ENCODE measurements at regions not wholly inside any gene's neighbourhood (a gene's known extent, or its start where the extent isn't known, plus 50 kb on each side); places are given as distances from the start of the nearest gene placed in this dataset.

DNA sequence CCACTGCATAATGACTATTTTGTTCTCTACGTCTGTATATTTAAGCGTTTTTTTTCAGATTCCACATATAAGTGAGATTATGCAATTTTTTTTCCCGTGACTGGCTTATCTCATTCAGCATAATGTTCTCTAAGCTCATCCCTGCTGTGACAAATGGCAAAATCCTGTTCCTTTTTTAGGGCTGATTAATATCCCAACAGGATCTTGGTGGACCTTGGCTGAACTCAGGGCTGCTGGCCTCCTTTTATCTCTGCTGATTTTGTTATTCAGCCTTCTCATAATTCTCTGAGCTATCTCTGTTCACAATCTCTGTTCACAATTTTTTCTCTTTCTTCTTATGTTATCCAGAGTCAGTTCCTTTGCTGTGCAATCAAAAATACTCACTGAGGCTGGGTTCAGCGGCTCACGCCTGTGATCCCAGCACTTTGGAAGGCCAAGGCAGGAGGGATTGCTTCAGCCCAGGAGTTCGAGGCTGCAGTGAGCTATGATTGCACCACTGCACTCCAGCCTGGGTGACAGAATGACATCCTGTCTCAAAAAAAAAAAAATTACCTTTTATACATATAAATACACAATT, 1035.9 kb upstream of the AUTS2 start:
- peaks cover 11 to 16% of the 10 kb centered on the region in 2 donors for H3K9me3 Mint-ChIP-seq
- H3K27ac Mint-ChIP-seq, result no peak overlapping the region
- no peaks in the 10 kb centered on the region for H3K36me3 Mint-ChIP-seq (ENCODE audit: insufficient read depth in 2 of 2)
- H3K27me3 Mint-ChIP-seq (ENCODE audit: low read depth), result no peaks in the 10 kb centered on the region
- no peaks in the 10 kb centered on the region for H3K4me1 Mint-ChIP-seq (ENCODE audit: low read depth)
- no peak for DNase-seq
- no peak overlapping the region for H3K4me3 Mint-ChIP-seq
- no peak for ATAC-seq (replicated peaks in 1 of 2)

DNA sequence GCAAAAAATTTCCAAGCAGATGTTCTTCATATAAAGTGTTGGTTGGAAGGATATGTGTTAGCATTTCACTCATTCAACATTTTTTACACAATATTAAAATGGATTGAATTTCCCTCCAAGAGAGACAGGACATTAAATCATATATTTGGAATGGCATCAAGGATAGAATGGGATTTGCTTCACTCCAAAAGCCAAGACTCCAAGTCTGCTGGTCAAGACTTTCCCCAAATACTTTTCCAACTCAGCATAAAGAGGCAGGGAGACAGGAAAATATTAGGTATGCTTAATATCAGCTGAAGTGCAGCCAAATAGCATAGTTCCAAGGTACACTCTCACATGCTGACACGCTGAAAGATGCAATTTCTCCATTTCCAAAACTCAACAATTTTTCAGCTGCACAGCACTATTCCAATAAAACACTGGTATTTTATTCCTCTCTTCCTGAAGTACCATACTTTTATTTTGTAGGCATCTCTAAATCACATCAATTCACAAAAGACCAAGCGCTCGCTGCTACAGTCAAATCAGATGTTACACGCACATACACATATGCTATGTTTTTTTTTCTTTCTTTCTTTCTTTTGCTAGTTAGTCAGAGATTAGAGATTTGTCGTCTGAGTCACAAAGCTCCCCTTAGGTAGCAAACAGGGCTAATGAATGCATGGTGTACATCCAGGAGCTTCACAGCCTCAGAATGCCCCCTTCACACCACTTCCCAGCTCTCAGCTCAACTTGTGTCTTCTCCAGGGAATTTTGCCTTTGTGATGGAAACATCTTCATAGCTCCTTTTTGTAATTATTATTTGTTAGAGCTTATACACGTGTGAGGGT, 1033.8 kb upstream of the AUTS2 start:
- peaks cover 12 to 13% of the 10 kb centered on the region in 2 donors for H3K9me3 Mint-ChIP-seq
- no peaks in the 10 kb centered on the region for H3K36me3 Mint-ChIP-seq (ENCODE audit: insufficient read depth in 2 of 2)
- no peaks in the 10 kb centered on the region for H3K27me3 Mint-ChIP-seq (ENCODE audit: low read depth)
- no peak overlapping the region for H3K27ac Mint-ChIP-seq
- H3K4me3 Mint-ChIP-seq, result no peak overlapping the region
- ATAC-seq (replicated peaks in 1 of 2) (no peak), DNase-seq (no peak)
- H3K4me1 Mint-ChIP-seq (ENCODE audit: low read depth), result no peaks in the 10 kb centered on the region

DNA sequence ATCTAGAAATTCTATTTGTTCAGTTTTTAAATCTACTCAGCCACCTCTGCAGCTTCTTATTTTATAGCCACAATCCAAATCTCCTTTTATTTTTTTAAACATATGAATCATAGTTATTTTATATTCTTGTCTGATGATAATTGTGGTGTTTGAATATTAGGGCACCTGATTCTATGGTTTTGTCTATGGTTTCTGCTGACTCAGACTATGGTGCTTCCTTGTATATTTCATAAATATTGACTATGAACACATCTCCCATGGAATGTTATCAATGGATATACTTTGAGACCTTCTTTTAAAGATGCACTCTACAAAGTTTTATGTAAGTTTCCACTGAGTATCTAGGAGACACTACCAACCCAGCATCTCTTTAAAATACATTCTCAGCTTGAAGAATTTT, 1027.0 kb upstream of the AUTS2 start:
- H3K27me3 Mint-ChIP-seq (ENCODE audit: low read depth), result no peaks in the 10 kb centered on the region
- DNase-seq, result no peak
- no peaks in the 10 kb centered on the region for H3K4me1 Mint-ChIP-seq (ENCODE audit: low read depth)
- ATAC-seq (replicated peaks in 1 of 2), result no peak
- H3K4me3 Mint-ChIP-seq, result no peak overlapping the region
- peaks cover 5% of the 10 kb centered on the region in 2 donors for H3K9me3 Mint-ChIP-seq
- H3K27ac Mint-ChIP-seq, result no peak overlapping the region
- no peaks in the 10 kb centered on the region for H3K36me3 Mint-ChIP-seq (ENCODE audit: insufficient read depth in 2 of 2)

DNA sequence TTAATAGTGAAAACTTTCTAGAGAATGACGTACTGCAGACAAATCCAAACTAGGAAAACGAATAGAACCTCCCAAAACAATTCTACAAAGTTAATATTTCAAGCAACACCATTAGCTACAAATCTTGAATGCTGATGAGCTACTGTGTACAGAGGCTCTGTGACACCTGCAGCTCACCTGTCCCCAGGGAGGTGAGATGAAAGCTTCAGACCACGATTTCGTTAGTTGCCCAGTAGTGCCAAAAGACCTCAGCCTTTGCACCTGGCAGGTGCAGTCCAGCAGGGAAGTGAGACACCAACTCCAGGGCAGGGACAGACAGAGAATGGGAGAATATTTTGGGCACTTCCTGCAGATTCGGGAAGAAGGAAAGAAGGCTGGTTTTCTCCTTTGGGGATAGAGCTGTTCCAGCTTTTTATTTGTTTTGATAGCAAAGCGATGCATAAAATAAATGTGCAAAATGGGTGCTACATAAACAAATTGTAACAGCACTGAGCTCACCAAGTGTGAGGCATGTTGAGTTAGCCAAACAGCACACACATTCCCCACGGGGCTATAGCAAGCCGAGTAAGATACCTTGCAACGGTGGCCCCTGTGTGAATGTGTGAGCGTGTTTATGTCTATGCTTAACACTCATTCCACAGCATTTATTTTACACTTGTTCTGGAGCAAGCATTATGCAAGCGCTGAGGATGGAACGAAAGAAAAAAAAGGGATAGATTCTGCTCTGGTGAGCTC, 1024.8 kb upstream of the AUTS2 start:
- Mint-ChIP-seq H3K27ac (no peak overlapping the region), H3K36me3 (ENCODE audit: insufficient read depth in 2 of 2) (no peaks in the 10 kb centered on the region), H3K27me3 (ENCODE audit: low read depth) (no peaks in the 10 kb centered on the region), H3K9me3 (peaks cover 6 to 8% of the 10 kb centered on the region in 2 donors), H3K4me1 (ENCODE audit: low read depth) (no peaks in the 10 kb centered on the region), H3K4me3 (no peak overlapping the region)
- no peak for DNase-seq
- ATAC-seq (replicated peaks in 1 of 2), result no peak

DNA sequence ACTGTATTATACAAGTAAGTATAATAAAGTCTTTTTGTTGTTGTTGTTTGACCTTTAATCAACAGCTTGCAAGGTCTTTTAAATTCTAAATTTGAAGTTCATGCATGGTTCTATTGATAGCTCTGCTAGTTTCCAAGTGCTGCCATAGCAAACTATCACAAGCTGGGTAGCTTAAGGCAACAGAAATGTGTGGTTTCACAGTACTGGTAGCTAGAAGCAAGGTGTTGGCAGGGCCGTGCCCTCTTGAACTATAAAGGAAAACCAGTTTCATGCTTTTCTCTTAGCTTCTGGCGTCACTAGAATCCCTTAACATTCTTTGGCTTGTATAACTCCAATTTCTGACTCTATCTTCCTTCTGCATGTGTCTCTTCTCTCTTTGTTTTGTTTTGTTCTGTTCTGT, 1021.9 kb upstream of the AUTS2 start:
- Mint-ChIP-seq H3K27me3 (ENCODE audit: low read depth) (no peaks in the 10 kb centered on the region), H3K27ac (no peak overlapping the region), H3K36me3 (ENCODE audit: insufficient read depth in 2 of 2) (peaks cover 1 to 3% of the 10 kb centered on the region in 2 donors), H3K4me3 (no peak overlapping the region), H3K4me1 (ENCODE audit: low read depth) (no peaks in the 10 kb centered on the region), H3K9me3 (peaks cover 10 to 11% of the 10 kb centered on the region in 2 donors)
- no peak for ATAC-seq (replicated peaks in 1 of 2)
- no peak for DNase-seq

DNA sequence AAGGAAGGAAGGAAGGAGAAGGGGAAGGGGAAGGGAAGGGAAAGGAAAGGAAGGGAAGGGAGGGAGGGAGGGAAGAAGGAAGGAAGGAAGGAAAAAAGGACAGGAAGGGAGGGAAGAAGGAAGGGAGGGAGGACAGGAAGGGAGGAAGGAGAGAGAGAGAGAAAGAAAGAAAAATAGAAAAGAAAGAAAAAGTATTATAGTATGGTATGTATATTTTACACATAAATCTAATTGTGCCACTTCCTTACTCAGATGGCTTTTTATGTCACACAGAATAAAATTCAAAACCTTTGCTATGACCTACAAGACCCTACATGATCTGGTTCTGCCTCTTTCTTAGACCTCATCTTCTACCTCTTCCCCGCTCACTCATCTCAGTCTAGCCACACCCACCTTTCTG, 1016.9 kb upstream of the AUTS2 start:
- H3K27me3 Mint-ChIP-seq (ENCODE audit: low read depth), result no peaks in the 10 kb centered on the region
- peaks cover 4% of the 10 kb centered on the region in 2 donors for H3K36me3 Mint-ChIP-seq (ENCODE audit: insufficient read depth in 2 of 2)
- H3K27ac Mint-ChIP-seq, result no peak overlapping the region
- H3K4me3 Mint-ChIP-seq, result no peak overlapping the region
- ATAC-seq (replicated peaks in 1 of 2) (no peak), DNase-seq (no peak)
- peaks cover 12 to 14% of the 10 kb centered on the region in 2 donors for H3K9me3 Mint-ChIP-seq
- H3K4me1 Mint-ChIP-seq (ENCODE audit: low read depth), result no peaks in the 10 kb centered on the region

DNA sequence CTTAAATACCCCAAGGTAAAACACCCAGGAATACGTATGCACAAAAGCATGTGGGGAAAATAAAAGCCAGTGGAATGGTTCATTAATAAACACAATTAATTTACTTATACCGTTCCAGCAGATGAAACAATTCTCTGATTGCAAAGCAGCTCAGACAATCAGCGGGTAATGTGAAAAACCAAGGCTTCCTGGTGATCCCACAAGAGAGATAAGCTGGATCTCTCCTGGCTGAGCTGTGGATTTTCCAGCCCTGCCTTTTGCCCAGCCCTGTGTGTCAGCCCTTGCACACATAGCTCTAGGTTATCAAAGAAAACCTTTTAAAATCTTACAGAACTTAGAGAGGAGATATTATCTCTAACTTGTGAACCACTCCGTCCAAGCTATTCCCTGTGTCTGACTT, 1010.7 kb upstream of the AUTS2 start:
- Mint-ChIP-seq H3K9me3 (peaks cover 0 to 2% of the 10 kb centered on the region in 2 donors), H3K4me3 (no peak overlapping the region)
- ATAC-seq (replicated peaks in 1 of 2), result no peak

DNA sequence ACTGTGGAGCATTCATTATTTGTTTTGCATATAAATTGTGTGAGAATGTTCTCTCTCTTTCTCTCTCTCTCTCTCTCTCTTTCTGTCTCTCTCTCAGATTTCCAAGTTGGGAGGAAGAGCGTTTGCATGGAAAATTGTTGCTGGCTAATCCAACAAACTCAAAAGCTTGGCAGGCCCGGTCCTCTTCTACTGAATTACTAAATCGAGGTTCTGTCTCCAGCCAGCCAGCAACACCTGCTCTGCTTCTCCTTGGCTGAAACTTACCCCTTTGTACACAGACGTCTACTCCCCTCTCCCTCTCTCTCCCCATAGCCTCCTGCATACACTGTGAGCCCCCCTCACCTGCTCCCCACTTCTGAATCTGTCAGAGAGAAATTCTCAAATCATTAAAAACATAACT, 996.4 kb upstream of the AUTS2 start:
- Mint-ChIP-seq H3K9me3 (peaks cover 7 to 8% of the 10 kb centered on the region in 2 donors), H3K4me1 (ENCODE audit: low read depth) (no peaks in the 10 kb centered on the region)
- no peak for DNase-seq

More for the DNA sequence above, 1010.7 kb upstream of the AUTS2 start:
- H3K27me3 Mint-ChIP-seq (ENCODE audit: low read depth), result no peaks in the 10 kb centered on the region
- no peak for DNase-seq
- H3K36me3 Mint-ChIP-seq (ENCODE audit: insufficient read depth in 2 of 2), result peaks cover 0 to 1% of the 10 kb centered on the region in 2 donors
- H3K27ac Mint-ChIP-seq, result no peak overlapping the region
- no peaks in the 10 kb centered on the region for H3K4me1 Mint-ChIP-seq (ENCODE audit: low read depth)

DNA sequence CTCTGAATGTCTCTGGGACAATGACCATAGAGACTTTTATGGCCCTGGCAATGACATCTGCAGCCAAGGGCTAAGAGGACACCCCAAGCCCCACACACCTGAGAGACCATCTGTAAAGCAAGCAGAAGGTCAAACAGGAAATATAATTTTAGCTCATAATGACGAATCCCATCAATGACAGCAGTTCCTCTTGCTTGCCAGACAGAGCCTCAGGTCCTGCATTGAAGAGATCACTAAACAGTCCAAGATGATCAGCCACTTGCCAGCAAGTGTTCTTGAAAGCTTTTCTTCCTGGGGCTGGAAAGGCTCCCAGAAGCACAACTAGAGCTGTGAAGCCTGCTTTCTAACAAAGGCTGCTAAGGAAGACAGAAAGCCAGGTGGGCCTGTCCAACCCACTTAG, 993.7 kb upstream of the AUTS2 start:
- peaks cover 1 to 3% of the 10 kb centered on the region in 2 donors for H3K36me3 Mint-ChIP-seq (ENCODE audit: insufficient read depth in 2 of 2)
- no peak for ATAC-seq (replicated peaks in 1 of 2)
- no peaks in the 10 kb centered on the region for H3K27me3 Mint-ChIP-seq (ENCODE audit: low read depth)
- H3K4me1 Mint-ChIP-seq (ENCODE audit: low read depth), result no peaks in the 10 kb centered on the region
- no peak overlapping the region for H3K4me3 Mint-ChIP-seq
- DNase-seq, result no peak
- peaks cover 9 to 16% of the 10 kb centered on the region in 2 donors for H3K9me3 Mint-ChIP-seq
- no peak overlapping the region for H3K27ac Mint-ChIP-seq

More for the DNA sequence above, 996.4 kb upstream of the AUTS2 start:
- Mint-ChIP-seq H3K4me3 (no peak overlapping the region), H3K36me3 (ENCODE audit: insufficient read depth in 2 of 2) (peaks cover 0 to 1% of the 10 kb centered on the region in 2 donors), H3K27me3 (ENCODE audit: low read depth) (no peaks in the 10 kb centered on the region), H3K27ac (no peak overlapping the region)
- no peak for ATAC-seq (replicated peaks in 1 of 2)

DNA sequence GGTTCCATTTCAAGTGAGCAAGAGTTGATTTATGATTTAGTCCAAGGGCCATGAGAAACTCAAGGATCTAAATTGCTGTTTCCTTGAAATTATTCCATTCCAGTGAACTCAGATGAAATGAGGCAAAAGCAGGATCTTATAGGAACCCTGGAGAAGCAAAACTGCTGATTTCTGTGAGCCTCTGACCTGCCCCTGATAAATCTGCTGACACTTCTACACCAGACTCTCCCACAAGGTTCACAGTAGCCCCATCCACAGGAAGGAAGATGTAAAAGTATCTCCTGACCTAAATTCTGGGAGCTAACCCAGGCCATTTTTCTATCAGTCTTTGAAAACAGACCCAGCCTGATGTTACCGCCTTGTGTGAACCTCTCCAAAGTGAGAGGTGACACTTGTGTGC, 987.6 kb upstream of the AUTS2 start:
- Mint-ChIP-seq H3K36me3 (ENCODE audit: insufficient read depth in 2 of 2) (peaks cover 0 to 7% of the 10 kb centered on the region in 2 donors), H3K9me3 (peaks cover 19 to 21% of the 10 kb centered on the region in 2 donors), H3K27me3 (ENCODE audit: low read depth) (no peaks in the 10 kb centered on the region), H3K27ac (no peak overlapping the region), H3K4me1 (ENCODE audit: low read depth) (no peaks in the 10 kb centered on the region), H3K4me3 (no peak overlapping the region)
- DNase-seq, result no peak
- ATAC-seq (replicated peaks in 1 of 2), result no peak

DNA sequence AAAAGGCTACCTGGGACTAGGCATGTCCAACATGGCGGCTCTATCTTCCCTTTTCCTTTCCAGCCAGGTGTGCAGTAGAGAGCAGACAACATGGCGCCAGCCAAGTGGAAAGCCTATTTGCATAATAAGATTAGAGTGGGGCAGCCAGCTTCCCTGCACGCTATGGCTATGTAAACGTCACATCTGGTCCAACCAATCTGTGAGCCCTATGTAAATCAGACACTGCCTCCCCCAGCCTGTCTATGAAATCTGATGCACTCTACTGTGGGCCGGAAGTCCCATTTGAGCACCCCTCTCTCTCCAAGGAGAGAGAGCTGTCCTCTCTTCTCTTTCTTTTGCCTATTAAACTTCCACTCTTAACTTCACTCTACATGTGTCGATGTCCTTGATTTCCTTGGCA, 984.9 kb upstream of the AUTS2 start:
- H3K36me3 Mint-ChIP-seq (ENCODE audit: insufficient read depth in 2 of 2), result peaks cover 0 to 5% of the 10 kb centered on the region in 2 donors
- no peak overlapping the region for H3K27ac Mint-ChIP-seq
- H3K4me1 Mint-ChIP-seq (ENCODE audit: low read depth), result no peaks in the 10 kb centered on the region
- ATAC-seq (replicated peaks in 1 of 2), result no peak
- H3K27me3 Mint-ChIP-seq (ENCODE audit: low read depth), result no peaks in the 10 kb centered on the region
- H3K9me3 Mint-ChIP-seq, result peaks cover 20% of the 10 kb centered on the region in 2 donors
- H3K4me3 Mint-ChIP-seq, result no peak overlapping the region
- DNase-seq, result no peak

DNA sequence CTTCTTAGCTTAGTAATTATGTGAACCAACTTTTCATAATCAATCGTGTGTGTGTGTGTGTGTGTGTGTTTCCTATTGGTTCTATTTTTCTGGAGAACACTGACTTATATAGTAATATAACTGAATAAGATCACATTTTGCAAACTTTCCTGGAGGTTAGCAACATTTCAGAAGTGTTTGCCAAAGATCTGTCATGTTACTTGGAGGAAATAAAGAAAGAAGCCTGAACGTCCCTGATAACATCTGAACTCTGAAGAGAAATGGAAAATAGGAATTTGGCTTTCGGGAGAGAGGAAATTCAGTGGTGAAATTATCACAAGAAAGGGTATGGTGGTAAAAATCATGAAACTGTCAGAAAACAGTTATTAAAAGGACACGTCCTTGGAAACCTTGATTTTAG, 984.4 kb upstream of the AUTS2 start:
- Mint-ChIP-seq H3K27ac (no peak overlapping the region), H3K4me1 (ENCODE audit: low read depth) (no peaks in the 10 kb centered on the region)
- no peak for ATAC-seq (replicated peaks in 1 of 2)

DNA sequence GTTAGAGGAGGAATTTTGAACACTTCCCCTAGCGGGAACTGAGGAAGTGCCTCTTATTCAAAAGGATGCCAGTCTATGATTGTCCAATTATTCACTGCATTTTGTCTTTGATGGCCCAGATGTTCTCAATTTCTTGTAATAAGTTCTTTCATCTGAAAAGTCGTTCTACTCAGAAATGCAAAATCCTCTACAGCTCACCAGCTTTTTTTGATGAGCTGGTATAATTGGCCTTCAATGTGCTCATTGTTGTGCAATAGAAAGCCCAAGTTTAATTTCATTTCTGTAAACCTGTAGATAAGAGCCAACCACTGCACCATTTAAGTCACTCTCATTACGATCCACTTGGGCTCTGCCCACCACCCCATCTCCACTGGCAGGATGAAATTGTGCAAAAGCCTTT, 978.7 kb upstream of the AUTS2 start:
- no peaks in the 10 kb centered on the region for H3K36me3 Mint-ChIP-seq (ENCODE audit: insufficient read depth in 2 of 2)
- H3K9me3 Mint-ChIP-seq, result peaks cover 15 to 18% of the 10 kb centered on the region in 2 donors
- H3K27me3 Mint-ChIP-seq (ENCODE audit: low read depth), result no peaks in the 10 kb centered on the region
- no peak overlapping the region for H3K4me3 Mint-ChIP-seq
- ATAC-seq (replicated peaks in 1 of 2) (no peak), DNase-seq (no peak)
- H3K27ac Mint-ChIP-seq, result no peak overlapping the region
- H3K4me1 Mint-ChIP-seq (ENCODE audit: low read depth), result no peaks in the 10 kb centered on the region

More for the DNA sequence above, 984.4 kb upstream of the AUTS2 start:
- H3K27me3 Mint-ChIP-seq (ENCODE audit: low read depth), result no peaks in the 10 kb centered on the region
- peaks cover 0 to 5% of the 10 kb centered on the region in 2 donors for H3K36me3 Mint-ChIP-seq (ENCODE audit: insufficient read depth in 2 of 2)
- DNase-seq, result no peak
- H3K4me3 Mint-ChIP-seq, result no peak overlapping the region
- peaks cover 20% of the 10 kb centered on the region in 2 donors for H3K9me3 Mint-ChIP-seq

All from activated T-cell treated with anti-CD3 and anti-CD28 coated beads, Interleukin-2, amount 50 U/mL, for 72 hours (primary cell).